Karpas-422 (cell line): ENCODE measurements at regions not wholly inside any gene's neighbourhood (a gene's known extent, or its start where the extent isn't known, plus 50 kb on each side); places are given as distances from the start of the nearest gene placed in this dataset.
A peak's percentile ranks its signal among the peaks of the same experiment; 100 is the strongest.

Experiments used
- DNase-seq: peaks from one replicate; pipeline ENCODE4 v3.0.0-alpha.2; 2015
- H2AFZ ChIP-seq: fragments of 200-600 bp; sonication (generic); 2 replicates; pipeline ENCODE4 v1.6.1; 2014; ENCODE audit warnings: antibody characterized with exemption, low read length, mixed read lengths
- H3K27ac ChIP-seq: fragments of 200-600 bp; sonication (generic); 2 replicates; pipeline ENCODE4 v1.5.1; 2014; ENCODE audit warnings: mild to moderate bottlenecking, low read length, moderate library complexity
- H3K27me3 ChIP-seq: fragments of 200-600 bp; sonication (generic); 2 replicates; pipeline ENCODE4 v1.6.1; 2014; ENCODE audit warnings: low read length, mixed read lengths
- H3K36me3 ChIP-seq: fragments of 200-600 bp; sonication (generic); 2 replicates; pipeline ENCODE4 v1.6.1; 2014; ENCODE audit warnings: low read length, mixed read lengths; ENCODE audit not compliant: insufficient read depth
- H3K4me1 ChIP-seq: fragments of 200-600 bp; sonication (generic); 2 replicates; pipeline ENCODE4 v1.6.1; 2014; ENCODE audit warnings: mild to moderate bottlenecking, low read length, mixed read lengths
- H3K4me2 ChIP-seq: fragments of 200-600 bp; sonication (generic); 2 replicates; pipeline ENCODE4 v1.6.1; 2014; ENCODE audit warnings: low read length, low read depth, mild to moderate bottlenecking; ENCODE audit not compliant: poor library complexity, severe bottlenecking
- H3K4me3 ChIP-seq: fragments of 200-600 bp; sonication (generic); 2 replicates; pipeline ENCODE4 v1.5.1; 2014; ENCODE audit warnings: mild to moderate bottlenecking, antibody characterized with exemption, low read length, mixed read lengths
- H3K79me2 ChIP-seq: fragments of 200-600 bp; sonication (generic); 2 replicates; pipeline ENCODE4 v1.6.1; 2014; ENCODE audit warnings: mild to moderate bottlenecking, low read length, mixed read lengths
- H3K9ac ChIP-seq: fragments of 200-600 bp; sonication (generic); 2 replicates; pipeline ENCODE4 v1.6.0; 2014; ENCODE audit warnings: low read length
- H3K9me2 ChIP-seq: fragments of 200-600 bp; sonication (generic), shearing (Covaris generic); replicated peaks from 2 replicates; pipeline ENCODE4 v1.6.0; 2014; ENCODE audit warnings: mild to moderate bottlenecking, low read length, moderate library complexity; ENCODE audit not compliant: insufficient read depth
- H3K9me3 ChIP-seq: fragments of 300-700, 200-600 bp; sonication (generic); 2 replicates; pipeline ENCODE4 v1.6.1; 2014; ENCODE audit warnings: low read length, mixed read lengths
- H4K20me1 ChIP-seq: fragments of 200-600 bp; sonication (generic); 2 replicates; pipeline ENCODE4 v1.6.1; 2014; ENCODE audit warnings: mild to moderate bottlenecking, antibody characterized with exemption, low read length, low read depth; ENCODE audit not compliant: insufficient read depth

GRCh38 chrX:84717343-84717742, 215.1 kb upstream of the HDX start:
- no peaks in the 10 kb centered on the region for H4K20me1 ChIP-seq
- DNase-seq, result no peak
- H2AFZ ChIP-seq, result peak overlapping the region; percentile 39
- no peaks in the 10 kb centered on the region for H3K27me3 ChIP-seq
- peak overlapping the region; percentile 59 for H3K4me2 ChIP-seq
- H3K4me3 ChIP-seq, result peak overlapping the region; percentile 57
- peak overlapping the region; percentile 79 for H3K27ac ChIP-seq
- H3K9me3 ChIP-seq, result no peaks in the 10 kb centered on the region
- peak overlapping the region; percentile 64 for H3K9ac ChIP-seq
- H3K36me3 ChIP-seq, result no peaks in the 10 kb centered on the region
- peaks cover 47% of the 10 kb centered on the region for H3K4me1 ChIP-seq
- H3K9me2 ChIP-seq, result no peaks in the 10 kb centered on the region
- peaks cover 13% of the 10 kb centered on the region for H3K79me2 ChIP-seq

- Histone ChIP-seq H3K27ac (no peak overlapping the region), H3K36me3 (no peaks in the 10 kb centered on the region), H3K79me2 (peaks cover 22% of the 10 kb centered on the region), H3K4me2 (no peak overlapping the region), H3K9ac (no peak overlapping the region), H3K4me1 (peaks cover 51% of the 10 kb centered on the region), H3K9me2 (no peaks in the 10 kb centered on the region), H2AFZ (no peak overlapping the region), H4K20me1 (no peaks in the 10 kb centered on the region), H3K9me3 (no peaks in the 10 kb centered on the region), H3K27me3 (no peaks in the 10 kb centered on the region), H3K4me3 (no peak overlapping the region)
- DNase-seq, result no peak
These were observed 219.2 kb upstream of the HDX start for GRCh38 chrX:84721416-84721815.

- H3K9me3 ChIP-seq, result no peaks in the 10 kb centered on the region
- peaks cover 45% of the 10 kb centered on the region for H3K4me1 ChIP-seq
- H3K9me2 ChIP-seq, result no peaks in the 10 kb centered on the region
- H3K4me2 ChIP-seq, result peak overlapping the region; percentile 10
- no peaks in the 10 kb centered on the region for H4K20me1 ChIP-seq
- no peaks in the 10 kb centered on the region for H3K36me3 ChIP-seq
- H3K4me3 ChIP-seq, result no peak overlapping the region
- H3K9ac ChIP-seq, result no peak overlapping the region
- H2AFZ ChIP-seq, result no peak overlapping the region
- no peak for DNase-seq
- no peak overlapping the region for H3K27ac ChIP-seq
- H3K79me2 ChIP-seq, result peaks cover 24% of the 10 kb centered on the region
- H3K27me3 ChIP-seq, result no peaks in the 10 kb centered on the region
These were observed 222.3 kb upstream of the HDX start for GRCh38 chrX:84724576-84724975.

GRCh38 chrX:84729408-84729807, 227.2 kb upstream of the HDX start:
- Histone ChIP-seq H3K4me1 (peaks cover 26% of the 10 kb centered on the region), H3K9me3 (no peaks in the 10 kb centered on the region), H3K27ac (no peak overlapping the region), H4K20me1 (no peaks in the 10 kb centered on the region), H3K27me3 (no peaks in the 10 kb centered on the region), H3K4me3 (no peak overlapping the region), H3K9me2 (no peaks in the 10 kb centered on the region), H2AFZ (peak overlapping the region; percentile 7; the same call in 1 of the 2 replicates), H3K36me3 (no peaks in the 10 kb centered on the region), H3K79me2 (peaks cover 10% of the 10 kb centered on the region), H3K9ac (no peak overlapping the region), H3K4me2 (peak overlapping the region; percentile 19)
- DNase-seq, result no peak

- H3K27me3 ChIP-seq, result no peaks in the 10 kb centered on the region
- H3K79me2 ChIP-seq, result peaks cover 10% of the 10 kb centered on the region
- H3K36me3 ChIP-seq, result no peaks in the 10 kb centered on the region
- no peak overlapping the region for H3K9ac ChIP-seq
- no peaks in the 10 kb centered on the region for H3K9me3 ChIP-seq
- no peaks in the 10 kb centered on the region for H3K9me2 ChIP-seq
- no peak overlapping the region for H2AFZ ChIP-seq
- peaks cover 22% of the 10 kb centered on the region for H3K4me1 ChIP-seq
- H3K4me2 ChIP-seq, result peak overlapping the region; percentile 19
- no peak overlapping the region for H3K4me3 ChIP-seq
- DNase-seq, result peak; percentile 78
- no peaks in the 10 kb centered on the region for H4K20me1 ChIP-seq
- no peak overlapping the region for H3K27ac ChIP-seq
These were observed 227.6 kb upstream of the HDX start for GRCh38 chrX:84729809-84730208.

GRCh38 chrX:84735025-84735424, 232.8 kb upstream of the HDX start:
- Histone ChIP-seq H3K4me2 (no peak overlapping the region), H3K4me1 (no peaks in the 10 kb centered on the region), H2AFZ (no peak overlapping the region), H4K20me1 (no peaks in the 10 kb centered on the region), H3K79me2 (no peaks in the 10 kb centered on the region), H3K36me3 (no peaks in the 10 kb centered on the region), H3K4me3 (no peak overlapping the region), H3K9me3 (no peaks in the 10 kb centered on the region), H3K9me2 (no peaks in the 10 kb centered on the region), H3K27me3 (no peaks in the 10 kb centered on the region), H3K27ac (no peak overlapping the region), H3K9ac (no peak overlapping the region)
- no peak for DNase-seq

GRCh38 chrX:84737471-84737871, 235.2 kb upstream of the HDX start:
- H3K36me3 ChIP-seq, result no peaks in the 10 kb centered on the region
- no peaks in the 10 kb centered on the region for H3K4me1 ChIP-seq
- no peaks in the 10 kb centered on the region for H4K20me1 ChIP-seq
- no peak overlapping the region for H3K27ac ChIP-seq
- no peak overlapping the region for H3K4me3 ChIP-seq
- H3K9ac ChIP-seq, result no peak overlapping the region
- no peak for DNase-seq
- H2AFZ ChIP-seq, result no peak overlapping the region
- no peaks in the 10 kb centered on the region for H3K9me3 ChIP-seq
- H3K4me2 ChIP-seq, result no peak overlapping the region
- no peaks in the 10 kb centered on the region for H3K9me2 ChIP-seq
- H3K27me3 ChIP-seq, result no peaks in the 10 kb centered on the region
- H3K79me2 ChIP-seq, result no peaks in the 10 kb centered on the region

- no peaks in the 10 kb centered on the region for H3K9me3 ChIP-seq
- no peak overlapping the region for H3K9ac ChIP-seq
- H3K79me2 ChIP-seq, result no peaks in the 10 kb centered on the region
- H4K20me1 ChIP-seq, result no peaks in the 10 kb centered on the region
- H3K9me2 ChIP-seq, result no peaks in the 10 kb centered on the region
- H3K4me1 ChIP-seq, result no peaks in the 10 kb centered on the region; the same call in 1 of the 2 replicates
- no peak overlapping the region for H3K27ac ChIP-seq
- H3K27me3 ChIP-seq, result no peaks in the 10 kb centered on the region
- H3K4me3 ChIP-seq, result no peak overlapping the region
- no peaks in the 10 kb centered on the region for H3K36me3 ChIP-seq
- no peak overlapping the region for H2AFZ ChIP-seq
- H3K4me2 ChIP-seq, result no peak overlapping the region
- no peak for DNase-seq
These were observed 245.3 kb upstream of the HDX start for GRCh38 chrX:84747516-84747915.
